ENCODE measurements at regions not wholly inside any gene's neighbourhood (a gene's known extent, or its start where the extent isn't known, plus 50 kb on each side); places are given as distances from the start of the nearest gene placed in this dataset.
A peak's percentile ranks its signal among the peaks of the same experiment; 100 is the strongest.

DNA sequence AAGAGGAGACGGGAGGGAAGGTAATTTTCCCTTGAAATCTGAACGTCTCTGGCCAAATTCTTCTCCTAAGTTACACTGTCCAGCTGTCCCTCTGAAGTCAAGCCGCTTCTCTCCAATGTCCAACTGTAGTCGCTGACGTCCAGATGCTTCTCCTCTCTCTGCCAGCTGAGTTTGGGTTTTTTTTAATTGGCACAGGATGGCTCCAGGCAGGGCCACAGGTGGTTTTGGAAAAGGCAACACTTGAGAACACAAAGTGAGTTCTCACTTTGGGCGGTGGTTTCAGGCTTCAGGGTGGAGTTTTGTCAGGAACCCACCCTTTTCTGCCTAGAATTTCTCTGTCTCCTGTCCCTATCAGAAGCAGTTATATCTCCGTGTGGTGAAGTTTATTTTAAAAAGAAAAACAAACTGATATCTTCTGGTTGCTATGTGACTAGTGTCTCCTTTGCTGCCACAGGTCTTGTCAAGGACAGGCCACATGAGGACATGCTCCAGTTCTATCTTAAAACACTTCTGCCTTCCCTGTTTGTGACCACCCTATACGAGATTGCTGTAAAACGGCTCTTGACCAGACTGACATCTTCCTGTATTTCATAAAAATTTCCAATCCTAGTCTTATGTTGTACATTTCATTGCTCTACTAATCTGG, 472.3 kb upstream of the ADGRL4 start:
- DNase-seq (ENCODE audit: extremely low read depth, insufficient read length) = no peak
- Histone ChIP-seq H3K36me3 (ENCODE audit: control insufficient read depth, insufficient read depth, low read length) (no peaks in the 10 kb centered on the region), H3K4me3 (replicated peaks; ENCODE audit: low read depth, low read length) (no peak overlapping the region), H3K27me3 (replicated peaks; ENCODE audit: control insufficient read depth, insufficient read depth, low read length) (no peaks in the 10 kb centered on the region; the same call in 1 of the 2 replicates)
- no peak for TF ChIP-seq CTCF (IDR thresholded peaks at IDR 0.05; ENCODE audit: insufficient read depth, low read length, poor library complexity, severe bottlenecking)

GRCh38 chr1:79478160-79478559, 471.6 kb upstream of the ADGRL4 start:
- H3K27me3 ChIP-seq (replicated peaks; ENCODE audit: control insufficient read depth, insufficient read depth, low read length) = no peaks in the 10 kb centered on the region; the same call in 1 of the 2 replicates
- no peaks in the 10 kb centered on the region for H3K36me3 ChIP-seq (ENCODE audit: control insufficient read depth, insufficient read depth, low read length)
- no peak for TF ChIP-seq CTCF (IDR thresholded peaks at IDR 0.05; ENCODE audit: insufficient read depth, low read length, poor library complexity, severe bottlenecking)
- H3K4me3 ChIP-seq (replicated peaks; ENCODE audit: low read depth, low read length) = no peak overlapping the region
- no peak for DNase-seq (ENCODE audit: extremely low read depth, insufficient read length)

GRCh38 chr1:79472067-79472656, 465.6 kb upstream of the ADGRL4 start:
- H3K36me3 ChIP-seq (ENCODE audit: control insufficient read depth, insufficient read depth, low read length) = no peaks in the 10 kb centered on the region
- peak; percentile 55 for DNase-seq (ENCODE audit: extremely low read depth, insufficient read length)
- TF ChIP-seq CTCF (IDR thresholded peaks at IDR 0.05; ENCODE audit: insufficient read depth, low read length, poor library complexity, severe bottlenecking) = no peak
- H3K4me3 ChIP-seq (replicated peaks; ENCODE audit: low read depth, low read length) = no peak overlapping the region
- H3K27me3 ChIP-seq (replicated peaks; ENCODE audit: control insufficient read depth, insufficient read depth, low read length) = no peaks in the 10 kb centered on the region

- no peak for DNase-seq (ENCODE audit: extremely low read depth, insufficient read length)
- TF ChIP-seq CTCF (IDR thresholded peaks at IDR 0.05; ENCODE audit: insufficient read depth, low read length, poor library complexity, severe bottlenecking) = no peak
- no peaks in the 10 kb centered on the region for H3K27me3 ChIP-seq (replicated peaks; ENCODE audit: control insufficient read depth, insufficient read depth, low read length)
- no peak overlapping the region for H3K4me3 ChIP-seq (replicated peaks; ENCODE audit: low read depth, low read length)
- no peaks in the 10 kb centered on the region for H3K36me3 ChIP-seq (ENCODE audit: control insufficient read depth, insufficient read depth, low read length)
Measured at GRCh38 chr1:79469139-79469538, 462.6 kb upstream of the ADGRL4 start.

- no peak for TF ChIP-seq CTCF (IDR thresholded peaks at IDR 0.05; ENCODE audit: insufficient read depth, low read length, poor library complexity, severe bottlenecking)
- peak; percentile 70 for DNase-seq (ENCODE audit: extremely low read depth, insufficient read length)
- Histone ChIP-seq H3K4me3 (replicated peaks; ENCODE audit: low read depth, low read length) (no peak overlapping the region), H3K36me3 (ENCODE audit: control insufficient read depth, insufficient read depth, low read length) (no peaks in the 10 kb centered on the region), H3K27me3 (replicated peaks; ENCODE audit: control insufficient read depth, insufficient read depth, low read length) (no peaks in the 10 kb centered on the region)
Measured at GRCh38 chr1:79460773-79461436, 454.4 kb upstream of the ADGRL4 start.

Data from GM06990 (cell line).